ENCODE measurements at regions not wholly inside any gene's neighbourhood (a gene's known extent, or its start where the extent isn't known, plus 50 kb on each side); places are given as distances from the start of the nearest gene placed in this dataset.

DNA sequence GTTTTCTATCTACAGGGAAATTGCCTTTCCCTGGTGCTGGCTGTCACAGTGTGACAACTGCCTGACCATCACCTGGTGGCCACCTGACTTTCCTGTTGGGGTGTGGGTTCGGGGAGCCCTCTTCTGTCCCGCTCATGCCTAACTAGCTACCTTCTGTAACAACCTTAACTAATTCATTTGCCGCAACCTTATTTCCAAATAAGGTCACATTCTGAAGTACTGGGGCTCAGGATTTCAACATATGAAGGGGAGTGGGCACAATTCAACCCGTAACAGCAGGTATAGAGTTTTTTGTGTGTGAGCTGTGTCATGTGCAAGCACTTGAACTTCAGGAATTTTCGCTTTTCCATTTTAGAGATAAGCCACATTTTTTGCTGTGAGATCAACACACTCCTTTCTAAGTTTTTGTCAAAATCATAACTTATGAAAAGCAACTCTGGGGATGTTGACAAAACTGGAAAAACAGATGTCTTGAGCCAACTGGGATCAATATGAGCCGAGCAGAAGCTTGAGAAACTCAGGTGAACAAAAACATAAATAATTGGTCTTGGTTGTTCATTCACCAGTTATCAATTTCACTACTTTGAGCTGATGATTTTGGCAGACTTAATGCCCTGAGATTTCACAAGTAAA lies 242.0 kb upstream of the RGMA start:
- no peak overlapping the region for H3K4me3 ChIP-seq (ENCODE audit: low read length)
- TF ChIP-seq ZNF274 (IDR thresholded peaks at IDR 0.05; ENCODE audit: low read depth, low read length) = no peak

- no peak for TF ChIP-seq ZNF274 (IDR thresholded peaks at IDR 0.05; ENCODE audit: low read depth, low read length)
- H3K4me3 ChIP-seq (ENCODE audit: low read length) = no peak overlapping the region
These were observed 238.4 kb upstream of the RGMA start for GRCh38 chr15:93327364-93327763.

DNA sequence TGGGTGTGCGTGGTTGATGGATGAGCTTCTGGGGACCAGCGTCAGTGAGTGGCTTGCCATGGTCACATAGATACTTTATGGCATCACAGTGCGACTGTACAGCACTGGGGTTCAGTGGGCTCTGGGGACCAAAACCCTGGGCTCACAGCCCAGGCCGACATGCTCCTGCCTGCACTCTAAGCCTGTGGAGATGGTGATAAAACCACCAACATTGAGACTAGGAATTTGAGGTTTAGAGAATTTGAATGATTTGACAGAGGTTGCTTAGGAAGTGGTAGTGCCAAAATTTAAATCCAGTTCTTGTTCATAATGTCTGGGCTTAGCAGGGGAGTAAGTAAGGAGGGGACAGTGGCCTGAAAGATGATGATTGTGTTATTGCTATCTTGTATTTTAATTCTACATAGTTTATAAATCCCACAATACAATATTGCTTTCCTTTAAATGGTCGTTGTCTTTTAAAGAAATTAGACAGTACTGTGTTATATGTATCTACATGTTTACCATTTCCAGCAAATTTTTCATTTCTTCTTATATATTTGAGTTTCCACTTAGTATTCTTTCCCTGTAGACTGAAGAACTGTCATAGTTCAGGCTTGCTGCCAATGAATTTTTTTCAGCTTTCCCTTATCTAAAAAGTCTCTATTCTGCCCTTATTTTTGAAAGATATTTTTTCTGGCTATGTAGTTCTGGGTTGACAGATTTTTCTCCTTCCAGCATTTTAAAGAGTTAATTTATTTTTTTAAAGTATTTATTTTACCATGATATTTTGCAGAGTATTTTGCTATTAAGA lies 235.4 kb upstream of the RGMA start:
- TF ChIP-seq ZNF274 (IDR thresholded peaks at IDR 0.05; ENCODE audit: low read depth, low read length) = no peak
- H3K4me3 ChIP-seq (ENCODE audit: low read length) = no peak overlapping the region

GRCh38 chr15:93321881-93322282 lies 232.9 kb upstream of the RGMA start:
- no peak for TF ChIP-seq ZNF274 (IDR thresholded peaks at IDR 0.05; ENCODE audit: low read depth, low read length)

DNA sequence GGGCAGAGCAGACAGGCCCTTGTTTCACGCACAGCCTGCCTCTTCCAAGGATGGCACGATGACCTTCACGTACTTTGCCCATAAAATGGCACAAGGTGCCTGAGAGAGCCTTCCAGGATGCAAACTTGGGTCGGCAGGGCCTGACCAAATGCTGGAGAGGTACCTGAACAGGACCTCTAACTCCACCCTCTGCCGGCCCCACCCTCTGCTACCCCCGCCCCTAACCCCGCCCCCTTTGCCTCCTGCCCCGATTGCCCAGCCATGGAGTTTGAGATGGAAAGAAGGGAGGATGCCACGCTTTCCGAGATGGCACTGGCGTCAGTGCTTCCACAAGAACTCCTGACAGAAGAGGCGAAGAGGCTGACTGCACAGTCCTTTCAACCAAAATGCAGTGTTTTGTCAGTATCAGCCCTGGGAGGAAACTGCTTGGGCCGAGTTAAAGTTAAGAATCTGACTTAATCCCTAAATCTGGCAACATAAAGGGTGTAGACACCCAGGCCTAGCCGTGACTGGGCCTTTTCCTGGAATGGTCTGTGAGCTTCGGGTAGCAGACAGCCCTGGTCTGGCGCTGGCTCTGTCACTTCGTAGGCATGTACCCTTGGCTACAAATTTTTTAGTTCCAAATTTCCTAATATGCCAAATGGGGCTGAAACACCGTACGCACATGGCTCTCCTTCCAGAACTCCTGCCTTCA lies 230.3 kb upstream of the RGMA start:
- no peak for TF ChIP-seq ZNF274 (IDR thresholded peaks at IDR 0.05; ENCODE audit: low read depth, low read length)

More at GRCh38 chr15:93321881-93322282, 232.9 kb upstream of the RGMA start:
- H3K4me3 ChIP-seq (ENCODE audit: low read length) = no peak overlapping the region

GRCh38 chr15:93317772-93318171 lies 228.8 kb upstream of the RGMA start:
- no peak for TF ChIP-seq ZNF274 (IDR thresholded peaks at IDR 0.05; ENCODE audit: low read depth, low read length)
- no peak overlapping the region for H3K4me3 ChIP-seq (ENCODE audit: low read length)

More for the DNA sequence above, 230.3 kb upstream of the RGMA start:
- H3K4me3 ChIP-seq (ENCODE audit: low read length) = no peak overlapping the region

GRCh38 chr15:93314245-93314644 lies 225.2 kb upstream of the RGMA start:
- no peak overlapping the region for H3K4me3 ChIP-seq (ENCODE audit: low read length)
- TF ChIP-seq ZNF274 (IDR thresholded peaks at IDR 0.05; ENCODE audit: low read depth, low read length) = no peak

DNA sequence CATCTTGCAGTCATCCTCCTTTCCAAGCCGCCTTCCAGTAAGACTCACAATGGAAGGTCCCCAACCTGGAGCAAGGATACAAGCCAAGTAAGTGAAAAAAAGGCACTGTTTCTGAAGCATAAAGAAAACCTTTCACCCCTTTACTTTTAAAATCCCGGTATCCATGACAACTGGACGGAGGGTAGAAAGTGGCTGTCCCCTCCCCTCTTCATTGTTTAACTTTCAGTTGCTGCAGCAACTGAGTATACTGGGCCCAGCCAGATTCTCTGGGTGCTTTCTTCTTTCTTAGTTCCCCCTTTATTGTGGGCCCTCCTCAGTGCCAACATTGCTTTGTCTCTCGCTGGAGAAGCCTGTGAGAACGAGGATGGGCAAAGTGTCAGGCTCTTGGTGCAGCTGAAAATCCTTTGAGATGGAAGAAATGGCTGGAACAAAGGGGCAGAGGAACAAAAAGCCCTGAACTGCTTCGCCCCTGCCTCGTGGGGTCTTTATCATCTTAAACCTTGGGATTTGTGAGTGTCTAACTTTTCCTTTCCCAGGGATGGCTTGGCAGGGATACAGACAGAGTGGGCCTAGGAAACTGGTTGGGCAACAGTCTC lies 224.0 kb upstream of the RGMA start:
- no peak for TF ChIP-seq ZNF274 (IDR thresholded peaks at IDR 0.05; ENCODE audit: low read depth, low read length)
- no peak overlapping the region for H3K4me3 ChIP-seq (ENCODE audit: low read length)

GRCh38 chr15:93311620-93312019 lies 222.6 kb upstream of the RGMA start:
- no peak overlapping the region for H3K4me3 ChIP-seq (ENCODE audit: low read length)
- no peak for TF ChIP-seq ZNF274 (IDR thresholded peaks at IDR 0.05; ENCODE audit: low read depth, low read length)

DNA sequence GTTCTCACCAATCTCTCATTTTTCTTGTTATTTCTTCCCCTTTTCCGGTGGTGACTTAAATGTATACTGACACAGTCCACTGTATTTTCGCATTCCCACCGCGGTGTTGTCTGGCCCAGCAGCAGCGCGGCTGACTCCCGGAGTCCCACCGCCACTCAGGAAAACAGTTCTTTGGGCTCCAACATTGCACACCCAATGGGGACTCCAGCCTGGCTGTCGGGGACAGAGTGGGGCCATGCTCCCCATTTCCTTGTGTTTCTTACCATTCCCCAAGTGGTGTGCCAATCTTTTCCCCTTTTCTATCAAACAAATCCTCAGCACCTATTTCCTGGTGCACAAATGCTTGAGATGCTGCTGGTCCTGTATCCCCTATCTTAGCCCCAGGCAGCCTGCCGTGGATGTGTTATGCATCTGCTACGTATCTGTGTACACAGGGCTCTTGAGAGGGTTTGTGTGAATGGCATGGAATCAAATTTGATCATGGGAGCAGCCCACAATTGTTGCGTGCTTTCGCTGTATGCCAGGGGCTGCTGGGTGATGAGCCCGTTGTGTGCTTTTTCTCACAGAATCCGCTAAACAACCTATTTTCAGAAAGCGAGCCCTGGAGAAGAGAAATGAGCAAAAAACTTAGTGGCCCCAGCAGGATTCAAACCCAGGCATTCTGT lies 219.1 kb upstream of the RGMA start:
- TF ChIP-seq ZNF274 (IDR thresholded peaks at IDR 0.05; ENCODE audit: low read depth, low read length) = no peak
- H3K4me3 ChIP-seq (ENCODE audit: low read length) = no peak overlapping the region

GRCh38 chr15:93307513-93307912 lies 218.5 kb upstream of the RGMA start:
- H3K4me3 ChIP-seq (ENCODE audit: low read length) = no peak overlapping the region
- no peak for TF ChIP-seq ZNF274 (IDR thresholded peaks at IDR 0.05; ENCODE audit: low read depth, low read length)

- no peak for TF ChIP-seq ZNF274 (IDR thresholded peaks at IDR 0.05; ENCODE audit: low read depth, low read length)
- no peak overlapping the region for H3K4me3 ChIP-seq (ENCODE audit: low read length)
These were observed 216.3 kb upstream of the RGMA start for GRCh38 chr15:93305306-93305705.

DNA sequence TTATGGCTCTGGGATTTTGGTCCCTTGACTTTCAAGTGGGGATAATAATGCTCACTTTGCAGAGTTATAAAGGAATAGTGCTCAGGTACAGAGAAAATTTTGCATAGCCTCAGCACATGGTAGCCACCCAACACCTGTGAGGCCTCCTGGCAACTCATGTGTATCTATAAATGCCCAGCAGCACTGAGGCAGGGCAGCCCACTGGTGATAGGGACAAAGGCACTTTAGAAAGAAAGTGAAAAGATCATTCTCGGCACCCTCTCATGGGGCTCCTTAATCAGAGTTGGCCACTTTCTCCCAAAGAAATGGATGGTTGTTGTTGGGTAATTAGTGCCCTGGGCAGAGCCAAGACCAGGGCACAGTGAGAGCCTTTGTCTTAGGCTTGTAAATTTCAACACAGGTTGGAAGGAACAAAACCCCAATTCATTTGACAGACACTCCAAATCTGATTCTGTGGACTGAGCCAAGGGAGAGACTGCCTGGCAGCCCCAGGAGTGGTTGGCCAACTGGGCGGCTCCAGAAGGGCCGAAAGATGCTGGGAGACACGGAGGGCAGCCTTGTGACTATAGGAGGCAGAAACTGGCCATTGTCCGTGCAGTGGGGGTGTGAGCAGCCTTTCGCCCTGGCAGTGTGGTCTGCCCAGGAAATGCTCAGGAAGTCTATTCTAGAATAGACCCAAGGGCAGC lies 213.2 kb upstream of the RGMA start:
- TF ChIP-seq ZNF274 (IDR thresholded peaks at IDR 0.05; ENCODE audit: low read depth, low read length) = no peak
- H3K4me3 ChIP-seq (ENCODE audit: low read length) = no peak overlapping the region

Data from GM08714 (cell line).